CD4-positive, alpha-beta T cell treated with Interferon gamma for 1 hour (primary cell): ENCODE measurements at regions not wholly inside any gene's neighbourhood (a gene's known extent, or its start where the extent isn't known, plus 50 kb on each side); places are given as distances from the start of the nearest gene placed in this dataset.

Experiments
- DNase-seq: peaks from one replicate; pipeline ENCODE4 v3.0.0-alpha.2; 2020

GRCh38 chr18:77671456-77672167, 422.0 kb downstream of the GALR1 start:
- no peak for DNase-seq

- DNase-seq = no peak
Measured at GRCh38 chr18:77676910-77677309, 427.3 kb downstream of the GALR1 start.

GRCh38 chr18:77677536-77677935, 427.9 kb downstream of the GALR1 start:
- no peak for DNase-seq

GRCh38 chr18:77679869-77680268, 430.2 kb downstream of the GALR1 start:
- DNase-seq = no peak

- no peak for DNase-seq
Measured at GRCh38 chr18:77700051-77700450, 450.4 kb downstream of the GALR1 start.

GRCh38 chr18:77701977-77702376, 452.3 kb downstream of the GALR1 start:
- no peak for DNase-seq

GRCh38 chr18:77702686-77703085, 453.0 kb downstream of the GALR1 start:
- no peak for DNase-seq

- DNase-seq = no peak
Measured at GRCh38 chr18:77705301-77705700, 455.7 kb downstream of the GALR1 start.

GRCh38 chr18:77708826-77709506, 459.3 kb downstream of the GALR1 start:
- DNase-seq = no peak

GRCh38 chr18:77711096-77711495, 461.4 kb downstream of the GALR1 start:
- DNase-seq = no peak

- DNase-seq = no peak
Measured at GRCh38 chr18:77714716-77715115, 465.1 kb downstream of the GALR1 start.

GRCh38 chr18:77716282-77716681, 466.6 kb downstream of the GALR1 start:
- no peak for DNase-seq

GRCh38 chr18:77733292-77733903, 483.8 kb downstream of the GALR1 start:
- no peak for DNase-seq

- DNase-seq = no peak
Measured at GRCh38 chr18:77736842-77737241, 487.2 kb downstream of the GALR1 start.

GRCh38 chr18:77737405-77737804, 487.8 kb downstream of the GALR1 start:
- DNase-seq = no peak

- DNase-seq = no peak
Measured at GRCh38 chr18:77749089-77749488, 499.4 kb downstream of the GALR1 start.

GRCh38 chr18:77750006-77750405, 500.4 kb downstream of the GALR1 start:
- DNase-seq = no peak

- no peak for DNase-seq
Measured at GRCh38 chr18:77754475-77755044, 504.9 kb downstream of the GALR1 start.

- DNase-seq = no peak
Measured at GRCh38 chr18:77755187-77755586, 505.5 kb downstream of the GALR1 start.

GRCh38 chr18:77761332-77761731, 511.7 kb downstream of the GALR1 start:
- no peak for DNase-seq

- DNase-seq = no peak
Measured at GRCh38 chr18:77762014-77762413, 512.4 kb downstream of the GALR1 start.

- DNase-seq = no peak
Measured at GRCh38 chr18:77762642-77763041, 513.0 kb downstream of the GALR1 start.

GRCh38 chr18:77763530-77764145, 514.0 kb downstream of the GALR1 start:
- DNase-seq = no peak
